SK-N-SH treated with all-trans-retinoic acid at 6 μM for 48 hours (cell line): ENCODE measurements at regions not wholly inside any gene's neighbourhood (a gene's known extent, or its start where the extent isn't known, plus 50 kb on each side); places are given as distances from the start of the nearest gene placed in this dataset.

Experiments
- ATAC-seq: fragments of 200-7000 bp; cut with Tn5 transposase; 3 replicates; pipeline ENCODE4 v1.9.1; 2020; ENCODE audit warnings: mild to moderate bottlenecking, moderate library complexity
- ARNTL ChIP-seq: fragments of 450-650 bp; formaldehyde crosslinking; IDR thresholded peaks from 2 replicates; pipeline ENCODE4 v1.5.0; 2020; ENCODE audit warnings: low read depth, mild to moderate bottlenecking, moderate library complexity, borderline replicate concordance
- CSDC2 ChIP-seq: fragments of 250-450 bp; sonication (Bioruptor Pico); IDR thresholded peaks from 2 replicates; pipeline ENCODE4 v1.5.0; 2020; ENCODE audit warnings: mild to moderate bottlenecking, moderate library complexity
- ESRRG ChIP-seq: fragments of 250-450 bp; sonication (Bioruptor Pico); IDR thresholded peaks from 2 replicates; pipeline ENCODE4 v1.6.1; 2021; ENCODE audit warnings: mild to moderate bottlenecking
- GLIS3 ChIP-seq: fragments of 250-450 bp; sonication (Bioruptor Pico); IDR thresholded peaks from 2 replicates; pipeline ENCODE4 v1.5.0; 2020; ENCODE audit warnings: mild to moderate bottlenecking, moderate library complexity
- ISL1 ChIP-seq: fragments of 250-450 bp; sonication (Bioruptor Pico); IDR thresholded peaks from 2 replicates; pipeline ENCODE4 v2.1.2; 2022; ENCODE audit warnings: mild to moderate bottlenecking, moderate library complexity
- OSR1 ChIP-seq: fragments of 250-450 bp; sonication (Bioruptor Pico); IDR thresholded peaks from 2 replicates; pipeline ENCODE4 v1.8.0; 2022; ENCODE audit warnings: moderate library complexity, mild to moderate bottlenecking, inconsistent platforms
- PPARA ChIP-seq: fragments of 250-450 bp; sonication (Bioruptor Pico); IDR thresholded peaks from 2 replicates; pipeline ENCODE4 v1.5.0; 2020; ENCODE audit warnings: mild to moderate bottlenecking, borderline replicate concordance
- SNAI2 ChIP-seq: fragments of 250-450 bp; sonication (Bioruptor Pico); IDR thresholded peaks from 2 replicates; pipeline ENCODE4 v1.5.0; 2020; ENCODE audit warnings: mild to moderate bottlenecking, moderate library complexity
- TCF4 ChIP-seq: fragments of 250-450 bp; sonication (Bioruptor Pico); IDR thresholded peaks from 2 replicates; pipeline ENCODE4 v1.8.0; 2021; ENCODE audit warnings: mild to moderate bottlenecking, moderate library complexity, borderline replicate concordance
- TOX ChIP-seq: fragments of 250-450 bp; sonication (Bioruptor Pico); IDR thresholded peaks from 2 replicates; pipeline ENCODE4 v1.8.0; 2021; ENCODE audit warnings: mild to moderate bottlenecking, moderate library complexity, borderline replicate concordance
- TSHZ2 ChIP-seq: fragments of 250-450 bp; sonication (Bioruptor Pico); IDR thresholded peaks from 2 replicates; pipeline ENCODE4 v1.5.0; 2020; ENCODE audit warnings: mild to moderate bottlenecking, moderate library complexity
- ZC3H10 ChIP-seq: fragments of 250-450 bp; sonication (Bioruptor Pico); IDR thresholded peaks from 2 replicates; pipeline ENCODE4 v1.5.1; 2021; ENCODE audit warnings: mild to moderate bottlenecking, moderate library complexity
- ZFP3 ChIP-seq: fragments of 250-450 bp; sonication (Bioruptor Pico); IDR thresholded peaks from 2 replicates; pipeline ENCODE4 v1.5.0; 2020; ENCODE audit warnings: mild to moderate bottlenecking, moderate library complexity
- ZFP30 ChIP-seq: fragments of 450-650 bp; formaldehyde crosslinking; IDR thresholded peaks from 2 replicates; pipeline ENCODE4 v1.5.0; 2022; ENCODE audit warnings: mild to moderate bottlenecking, moderate library complexity
- ZNF565 ChIP-seq: fragments of 450-650 bp; formaldehyde crosslinking; conservative IDR thresholded peaks from 2 replicates; pipeline ENCODE4 v1.5.0; 2020; ENCODE audit warnings: low read depth, mild to moderate bottlenecking, moderate library complexity
- ZNF8 ChIP-seq: fragments of 450-650 bp; formaldehyde crosslinking; IDR thresholded peaks from 2 replicates; pipeline ENCODE4 v1.5.0; 2020; ENCODE audit warnings: mild to moderate bottlenecking, moderate library complexity
- TF ChIP-seq, protein P1 (sequence below): fragments of 250-450 bp; sonication (Bioruptor Pico); IDR thresholded peaks from 2 replicates; pipeline ENCODE4 v1.8.0; 2020; ENCODE audit warnings: mild to moderate bottlenecking, moderate library complexity, borderline replicate concordance
- TF ChIP-seq, protein P2 (sequence below): fragments of 250-450 bp; sonication (Bioruptor Pico); IDR thresholded peaks from 2 replicates; pipeline ENCODE4 v1.8.0; 2021; ENCODE audit warnings: low read depth, mild to moderate bottlenecking, moderate library complexity, borderline replicate concordance
- TF ChIP-seq, protein P3 (sequence below): fragments of 250-450 bp; sonication (Bioruptor Pico); IDR thresholded peaks from 2 replicates; pipeline ENCODE4 v1.5.1; 2020; ENCODE audit warnings: low read depth, mild to moderate bottlenecking, moderate library complexity

DNA sequence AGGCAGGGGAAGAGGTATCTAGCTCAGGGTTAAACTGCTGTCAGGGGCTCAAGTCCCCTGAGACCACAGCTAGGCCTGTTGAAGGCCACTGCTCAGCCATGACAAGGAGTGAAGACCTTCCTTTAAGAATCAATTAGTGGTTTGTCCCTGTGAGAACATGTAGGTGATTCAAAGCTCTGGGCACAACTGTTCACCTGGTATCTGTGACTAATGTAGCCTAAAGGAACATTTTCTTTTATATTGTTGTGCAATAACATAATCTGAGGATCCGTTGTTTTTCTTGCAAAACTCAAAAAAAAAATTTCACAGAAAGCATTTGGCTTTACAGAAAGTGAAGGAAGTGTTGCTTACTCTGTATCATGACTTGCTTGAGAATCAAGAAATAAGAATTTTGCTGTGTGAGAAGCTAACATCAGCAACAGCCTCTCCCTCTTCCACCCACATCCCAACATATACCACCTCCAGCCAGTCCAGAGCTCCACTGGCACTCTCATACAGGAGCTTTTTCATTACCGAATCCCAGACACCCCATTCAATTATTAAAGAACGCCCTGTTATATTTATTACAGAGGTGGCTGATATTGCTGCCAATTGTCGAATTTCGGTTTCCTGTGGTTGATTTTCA, 807.0 kb downstream of the TLE4 start:
- ATAC-seq, result no peak
- TF ChIP-seq ESRRG (CRISPR knock-in tag), result no peak
- no peak for TF ChIP-seq ISL1
- no peak for TF ChIP-seq TSHZ2 (CRISPR knock-in tag)
- TF ChIP-seq, all 23 proteins: peak for 0

GRCh38 chr9:80376180-80376579, 804.4 kb downstream of the TLE4 start:
- TF ChIP-seq SNAI2 (CRISPR knock-in tag) (no peak), TCF4 (no peak), TOX (CRISPR knock-in tag) (no peak), ZC3H10 (CRISPR knock-in tag) (no peak), TSHZ2 (CRISPR knock-in tag) (no peak), PPARA (CRISPR knock-in tag) (no peak), GLIS3 (CRISPR knock-in tag) (no peak), ARNTL (CRISPR knock-in tag) (no peak), OSR1 (no peak), ZNF565 (CRISPR knock-in tag) (no peak), CSDC2 (CRISPR knock-in tag) (no peak), ISL1 (no peak), ZFP3 (CRISPR knock-in tag) (no peak), ESRRG (CRISPR knock-in tag) (no peak), ZFP30 (CRISPR knock-in tag) (no peak)
- TF ChIP-seq, protein P1, sequence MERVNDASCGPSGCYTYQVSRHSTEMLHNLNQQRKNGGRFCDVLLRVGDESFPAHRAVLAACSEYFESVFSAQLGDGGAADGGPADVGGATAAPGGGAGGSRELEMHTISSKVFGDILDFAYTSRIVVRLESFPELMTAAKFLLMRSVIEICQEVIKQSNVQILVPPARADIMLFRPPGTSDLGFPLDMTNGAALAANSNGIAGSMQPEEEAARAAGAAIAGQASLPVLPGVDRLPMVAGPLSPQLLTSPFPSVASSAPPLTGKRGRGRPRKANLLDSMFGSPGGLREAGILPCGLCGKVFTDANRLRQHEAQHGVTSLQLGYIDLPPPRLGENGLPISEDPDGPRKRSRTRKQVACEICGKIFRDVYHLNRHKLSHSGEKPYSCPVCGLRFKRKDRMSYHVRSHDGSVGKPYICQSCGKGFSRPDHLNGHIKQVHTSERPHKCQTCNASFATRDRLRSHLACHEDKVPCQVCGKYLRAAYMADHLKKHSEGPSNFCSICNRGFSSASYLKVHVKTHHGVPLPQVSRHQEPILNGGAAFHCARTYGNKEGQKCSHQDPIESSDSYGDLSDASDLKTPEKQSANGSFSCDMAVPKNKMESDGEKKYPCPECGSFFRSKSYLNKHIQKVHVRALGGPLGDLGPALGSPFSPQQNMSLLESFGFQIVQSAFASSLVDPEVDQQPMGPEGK, result no peak
- TF ChIP-seq, protein P2, sequence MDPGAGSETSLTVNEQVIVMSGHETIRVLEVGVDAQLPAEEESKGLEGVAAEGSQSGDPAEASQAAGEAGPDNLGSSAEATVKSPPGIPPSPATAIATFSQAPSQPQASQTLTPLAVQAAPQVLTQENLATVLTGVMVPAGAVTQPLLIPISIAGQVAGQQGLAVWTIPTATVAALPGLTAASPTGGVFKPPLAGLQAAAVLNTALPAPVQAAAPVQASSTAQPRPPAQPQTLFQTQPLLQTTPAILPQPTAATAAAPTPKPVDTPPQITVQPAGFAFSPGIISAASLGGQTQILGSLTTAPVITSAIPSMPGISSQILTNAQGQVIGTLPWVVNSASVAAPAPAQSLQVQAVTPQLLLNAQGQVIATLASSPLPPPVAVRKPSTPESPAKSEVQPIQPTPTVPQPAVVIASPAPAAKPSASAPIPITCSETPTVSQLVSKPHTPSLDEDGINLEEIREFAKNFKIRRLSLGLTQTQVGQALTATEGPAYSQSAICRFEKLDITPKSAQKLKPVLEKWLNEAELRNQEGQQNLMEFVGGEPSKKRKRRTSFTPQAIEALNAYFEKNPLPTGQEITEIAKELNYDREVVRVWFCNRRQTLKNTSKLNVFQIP (CRISPR knock-in tag), result no peak
- no peak for ATAC-seq

- no peak for ATAC-seq
- TF ChIP-seq ZNF8 (CRISPR knock-in tag), result no peak
- no peak for TF ChIP-seq ISL1
- TF ChIP-seq TOX (CRISPR knock-in tag), result no peak
- TF ChIP-seq ARNTL (CRISPR knock-in tag), result no peak
- TF ChIP-seq GLIS3 (CRISPR knock-in tag), result no peak
- no peak for TF ChIP-seq ZNF565 (CRISPR knock-in tag)
- TF ChIP-seq, protein P3, sequence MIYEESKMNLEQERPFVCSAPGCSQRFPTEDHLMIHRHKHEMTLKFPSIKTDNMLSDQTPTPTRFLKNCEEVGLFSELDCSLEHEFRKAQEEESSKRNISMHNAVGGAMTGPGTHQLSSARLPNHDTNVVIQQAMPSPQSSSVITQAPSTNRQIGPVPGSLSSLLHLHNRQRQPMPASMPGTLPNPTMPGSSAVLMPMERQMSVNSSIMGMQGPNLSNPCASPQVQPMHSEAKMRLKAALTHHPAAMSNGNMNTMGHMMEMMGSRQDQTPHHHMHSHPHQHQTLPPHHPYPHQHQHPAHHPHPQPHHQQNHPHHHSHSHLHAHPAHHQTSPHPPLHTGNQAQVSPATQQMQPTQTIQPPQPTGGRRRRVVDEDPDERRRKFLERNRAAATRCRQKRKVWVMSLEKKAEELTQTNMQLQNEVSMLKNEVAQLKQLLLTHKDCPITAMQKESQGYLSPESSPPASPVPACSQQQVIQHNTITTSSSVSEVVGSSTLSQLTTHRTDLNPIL (CRISPR knock-in tag), result no peak
- no peak for TF ChIP-seq PPARA (CRISPR knock-in tag)
- no peak for TF ChIP-seq CSDC2 (CRISPR knock-in tag)
- no peak for TF ChIP-seq TSHZ2 (CRISPR knock-in tag)
- no peak for TF ChIP-seq ZFP30 (CRISPR knock-in tag)
- TF ChIP-seq TCF4, result no peak
- TF ChIP-seq OSR1, result no peak
- no peak for TF ChIP-seq ZC3H10 (CRISPR knock-in tag)
- TF ChIP-seq, protein P2 (CRISPR knock-in tag), result no peak
Observed at GRCh38 chr9:80375477-80375876, 803.7 kb downstream of the TLE4 start.
